HCT116 (cell line): ENCODE measurements at regions not wholly inside any gene's neighbourhood (a gene's known extent, or its start where the extent isn't known, plus 50 kb on each side); places are given as distances from the start of the nearest gene placed in this dataset.

Experiments
- ATAC-seq: fragments of 200-7000 bp; cut with Tn5 transposase; 2 replicates; pipeline ENCODE4 v1.9.1; 2020; ENCODE audit warnings: mild to moderate bottlenecking, moderate library complexity
- BruUV-seq: library from RNA; stranded (reverse); fragments of 400-500 nt; replicated peaks from 2 replicates; lab custom pipeline; 2021; lab: Mats Ljungman, UMichigan
- CTCF ChIA-PET: fragments of 300-600 bp; sonication (Branson Sonifier 250); formaldehyde crosslinking; loops from one replicate; lab custom pipeline; 2021; ENCODE audit warnings: antibody characterized with exemption; lab: Charles Lee
- POLR2A ChIA-PET: fragments of 300-600, 350-600 bp; sonication (Branson Sonifier 250); formaldehyde crosslinking; loops from one replicate; lab custom pipeline; 2021; ENCODE audit warnings: antibody characterized with exemption; lab: Charles Lee
- RAD21 ChIA-PET, 2 experiments: fragments of 300-600 bp; sonication (Branson Sonifier 250); formaldehyde crosslinking; loops; one replicate each; lab custom pipeline; 2023; ENCODE audit warnings: low total read pairs in 2 of 2; ENCODE audit not compliant: uncharacterized antibody in 2 of 2, unreplicated experiment in 2 of 2, low non-redundant PET in 1 of 2; lab: Charles Lee
- DNase-seq: peaks from one replicate; pipeline ENCODE4 v3.0.0-alpha.2; 2010; ENCODE audit warnings: low read depth, low spot score
- H2AFZ ChIP-seq: fragments of 200-600 bp; shearing (Covaris generic), sonication (generic); 2 replicates; pipeline ENCODE4 v1.6.1; 2017; ENCODE audit warnings: low read depth, mixed run types, mixed read lengths, antibody characterized with exemption, low read length; ENCODE audit not compliant: poor library complexity, severe bottlenecking
- H3K27ac ChIP-seq: 2 replicates; pipeline ENCODE4 v1.5.1; 2012; ENCODE audit warnings: low read depth, low read length
- H3K27me3 ChIP-seq: fragments of 200-600 bp; sonication (generic); 2 replicates; pipeline ENCODE4 v1.6.1; 2016; ENCODE audit warnings: mixed run types, low read length, mixed read lengths; ENCODE audit not compliant: insufficient read depth
- H3K36me3 ChIP-seq, 2 experiments: fragments of 200-500 bp in 1 of 2; fragments of 200-600 bp in 1 of 2; sonication (Bioruptor generic) in 1 of 2; sonication (generic) in 1 of 2; 2 replicates each; pipeline versions ENCODE4 v1.5.1 to v1.6.1; 2014 to 2016; ENCODE audit warnings: low read length in 2 of 2, inconsistent platforms in 1 of 2, mixed read lengths in 1 of 2, mixed run types in 1 of 2; ENCODE audit not compliant: insufficient read depth in 2 of 2, control insufficient read depth in 1 of 2
- H3K4me1 ChIP-seq, 2 experiments: fragments of 200-600 bp in 1 of 2; sonication (generic) in 1 of 2; 2 replicates each; pipeline versions ENCODE4 v1.5.1 to v1.6.1; 2012 to 2017; ENCODE audit warnings: low read length in 2 of 2, inconsistent platforms in 1 of 2, mild to moderate bottlenecking in 1 of 2, mixed read lengths in 1 of 2, mixed run types in 1 of 2, moderate library complexity in 1 of 2; ENCODE audit not compliant: insufficient read depth in 2 of 2, control insufficient read depth in 1 of 2
- H3K4me2 ChIP-seq: fragments of 200-600 bp; sonication (generic); 2 replicates; pipeline ENCODE4 v1.6.1; 2017; ENCODE audit warnings: mixed run types, low read length, mixed read lengths
- H3K4me3 ChIP-seq, 2 experiments: fragments of 200-600 bp in 1 of 2; sonication (generic) in 1 of 2; replicated peaks in 1 of 2; 2 replicates each; pipeline ENCODE4 v1.5.1; 2011 to 2016; ENCODE audit warnings: low read length in 2 of 2, control low read depth in 1 of 2, low read depth in 1 of 2, mild to moderate bottlenecking in 1 of 2, mixed read lengths in 1 of 2, mixed run types in 1 of 2
- H3K79me2 ChIP-seq: fragments of 200-600 bp; sonication (generic); 2 replicates; pipeline ENCODE4 v1.6.1; 2017; ENCODE audit warnings: mild to moderate bottlenecking, mixed run types, low read length, moderate library complexity, mixed read lengths; ENCODE audit not compliant: insufficient read depth
- H3K9ac ChIP-seq: fragments of 200-600 bp; sonication (generic); 2 replicates; pipeline ENCODE4 v1.6.1; 2016; ENCODE audit warnings: low read length, mixed read lengths
- H3K9me2 ChIP-seq: fragments of 200-600 bp; sonication (generic), shearing (Covaris generic); 2 replicates; pipeline ENCODE4 v1.6.1; 2017; ENCODE audit warnings: mixed run types, mild to moderate bottlenecking, moderate library complexity; ENCODE audit not compliant: insufficient read depth
- H3K9me3 ChIP-seq, 2 experiments: fragments of 200-500 bp in 1 of 2; fragments of 200-600 bp in 1 of 2; sonication (Bioruptor generic) in 1 of 2; sonication (generic) in 1 of 2; 2 replicates each; pipeline ENCODE4 v1.6.1; 2014 to 2017; ENCODE audit warnings: low read length in 2 of 2, mixed read lengths in 2 of 2, inconsistent platforms in 1 of 2, low read depth in 1 of 2, mild to moderate bottlenecking in 1 of 2, mixed run types in 1 of 2, moderate library complexity in 1 of 2; ENCODE audit not compliant: control insufficient read depth in 1 of 2, insufficient read depth in 1 of 2
- H4K20me1 ChIP-seq: fragments of 200-600 bp; sonication (generic), shearing (Covaris generic); 2 replicates; pipeline ENCODE4 v1.6.1; 2017; ENCODE audit warnings: mixed run types, mild to moderate bottlenecking, moderate library complexity; ENCODE audit not compliant: insufficient read depth
- ATF3 ChIP-seq: IDR thresholded peaks from 2 replicates; pipeline ENCODE4 v1.6.1; 2012
- EGR1 ChIP-seq: IDR thresholded peaks from 2 replicates; pipeline ENCODE4 v1.6.1; 2012; ENCODE audit warnings: low read depth
- ELF1 ChIP-seq: IDR thresholded peaks from 2 replicates; pipeline ENCODE4 v1.6.1; 2012; ENCODE audit warnings: low read depth, borderline replicate concordance
- EZH2 ChIP-seq: fragments of 200-600 bp; sonication (generic); IDR thresholded peaks from 2 replicates; pipeline ENCODE4 v1.6.1; 2017; ENCODE audit warnings: antibody characterized with exemption, mixed run types
- EZH2phosphoT487 ChIP-seq: fragments of 200-600 bp; IDR thresholded peaks from 2 replicates; pipeline ENCODE4 v1.6.1; 2018; ENCODE audit warnings: antibody characterized with exemption, borderline replicate concordance
- FOSL1 ChIP-seq: IDR thresholded peaks from 2 replicates; pipeline ENCODE4 v1.6.1; 2012; ENCODE audit warnings: low read depth
- JUND ChIP-seq: IDR thresholded peaks from 2 replicates; pipeline ENCODE4 v1.6.1; 2012
- MAX ChIP-seq: IDR thresholded peaks from 2 replicates; pipeline ENCODE4 v1.6.1; 2012
- POLR2A ChIP-seq: IDR thresholded peaks from 2 replicates; pipeline ENCODE4 v1.7.0; 2011; ENCODE audit warnings: borderline replicate concordance; ENCODE audit not compliant: insufficient read depth, insufficient read length; ENCODE audit errors: extremely low read depth
- POLR2AphosphoS5 ChIP-seq: IDR thresholded peaks from 2 replicates; pipeline ENCODE4 v1.6.1; 2011; ENCODE audit warnings: mild to moderate bottlenecking, low read depth, low read length, moderate library complexity
- REST ChIP-seq: IDR thresholded peaks from 2 replicates; pipeline ENCODE4 v1.6.1; 2012; ENCODE audit warnings: low read depth
- SIN3A ChIP-seq: IDR thresholded peaks from 2 replicates; pipeline ENCODE4 v1.6.1; 2012; ENCODE audit warnings: low read depth
- SP1 ChIP-seq: IDR thresholded peaks from 2 replicates; pipeline ENCODE4 v1.6.1; 2012; ENCODE audit warnings: low read depth
- SRF ChIP-seq: IDR thresholded peaks from 2 replicates; pipeline ENCODE4 v1.6.1; 2012; ENCODE audit warnings: low read depth
- TCF7L2 ChIP-seq: IDR thresholded peaks from 2 replicates; pipeline ENCODE4 v1.7.0; 2011; ENCODE audit warnings: borderline replicate concordance, inconsistent platforms; ENCODE audit not compliant: insufficient read depth, insufficient read length; ENCODE audit errors: extremely low read depth
- YY1 ChIP-seq: IDR thresholded peaks from 2 replicates; pipeline ENCODE4 v1.6.1; 2011; ENCODE audit warnings: low read length, low read depth, moderate library complexity, mild to moderate bottlenecking; ENCODE audit not compliant: insufficient replicate concordance; ENCODE audit errors: extremely low read depth
- ZFX ChIP-seq: fragments of 450-650 bp; IDR thresholded peaks from 2 replicates; pipeline ENCODE4 v1.6.1; 2017
- ZNF274 ChIP-seq: fragments of 200-500 bp; sonication (Bioruptor generic); IDR thresholded peaks from 2 replicates; pipeline ENCODE4 v1.6.1; 2014; ENCODE audit warnings: mild to moderate bottlenecking, low read depth, low read length, inconsistent platforms
- intact Hi-C: fragments of 100-400 bp; cut with micrococcal nuclease; formaldehyde crosslinking; loops from 2 replicates; pipeline ENCODE4 v1.10.0; 2022

GRCh38 chr12:41736436-41736835 lies 408.2 kb downstream of the GXYLT1 start:
- POLR2A ChIA-PET: no interaction called here
- Histone ChIP-seq H3K4me3 (no peak overlapping the region), H3K9me3 (no peaks in the 10 kb centered on the region), H3K27me3 (no peaks in the 10 kb centered on the region), H3K9me2 (0 out of 2 replicates have a peak, but pooled peaks cover 3% of the 10 kb centered on the region), H3K4me1 (no peaks in the 10 kb centered on the region), H3K27ac (no peak overlapping the region), H3K9ac (no peak overlapping the region), H3K36me3 (no peaks in the 10 kb centered on the region), H2AFZ (no peak overlapping the region), H4K20me1 (no peaks in the 10 kb centered on the region), H3K79me2 (no peaks in the 10 kb centered on the region), H3K4me2 (no peak overlapping the region)
- TF ChIP-seq EZH2phosphoT487: no peak
- TF ChIP-seq ELF1: no peak
- BruUV-seq: no TSS peak
- no peak for DNase-seq
- CTCF ChIA-PET: no interaction called here
- RAD21 ChIA-PET: no interaction called here
- ATAC-seq: no peak
- intact Hi-C loops: no loop called here

GRCh38 chr12:41731691-41732090 lies 413.0 kb downstream of the GXYLT1 start:
- H3K4me1 ChIP-seq: no peaks in the 10 kb centered on the region
- H3K79me2 ChIP-seq: no peaks in the 10 kb centered on the region
- no peaks in the 10 kb centered on the region for H3K27me3 ChIP-seq
- intact Hi-C loops: no loop called here
- no peaks in the 10 kb centered on the region; the same call in 1 of the 2 replicates for H3K9me2 ChIP-seq
- ChIA-PET CTCF (no interaction called here), RAD21 (no interaction called here)
- no peak overlapping the region for H3K4me2 ChIP-seq
- H4K20me1 ChIP-seq: no peaks in the 10 kb centered on the region
- no peaks in the 10 kb centered on the region for H3K36me3 ChIP-seq
- H2AFZ ChIP-seq: no peak overlapping the region
- no TSS peak for BruUV-seq
- no peaks in the 10 kb centered on the region for H3K9me3 ChIP-seq
- no peak for DNase-seq
- H3K27ac ChIP-seq: no peak overlapping the region
- H3K4me3 ChIP-seq: no peak overlapping the region
- TF ChIP-seq EGR1: no peak
- no peak for TF ChIP-seq ZNF274
- no peak for TF ChIP-seq REST
- no peak for TF ChIP-seq SP1
- TF ChIP-seq ZFX: no peak
- TF ChIP-seq FOSL1: no peak
- TF ChIP-seq POLR2AphosphoS5: no peak
- TF ChIP-seq MAX: no peak
- TF ChIP-seq EZH2phosphoT487: no peak
- TF ChIP-seq YY1: no peak
- TF ChIP-seq POLR2A: no peak
- no peak for TF ChIP-seq EZH2
- no peak for TF ChIP-seq SIN3A
- TF ChIP-seq TCF7L2: no peak
- no peak for TF ChIP-seq JUND
- no peak for TF ChIP-seq ATF3
- TF ChIP-seq ELF1: no peak
- no peak for TF ChIP-seq SRF
- TF ChIP-seq, all 23 proteins: peak for 0
- no peak for ATAC-seq
- H3K9ac ChIP-seq: no peak overlapping the region
- POLR2A ChIA-PET: no interaction called here
